H9 (cell line): ENCODE measurements at regions not wholly inside any gene's neighbourhood (a gene's known extent, or its start where the extent isn't known, plus 50 kb on each side); places are given as distances from the start of the nearest gene placed in this dataset.

ENCODE experiments used
- DNase-seq: peaks from one replicate; pipeline ENCODE4 v3.0.0-alpha.2; 2017
- H2AFZ ChIP-seq: one replicate; pipeline ENCODE4 v1.6.1; 2013; ENCODE audit warnings: mild to moderate bottlenecking, low read length, control low read depth, moderate library complexity
- H2AK5ac ChIP-seq: 2 replicates; pipeline ENCODE4 v1.6.1; 2013; ENCODE audit warnings: low read length, control low read depth, mixed read lengths; ENCODE audit not compliant: insufficient read length
- H2BK120ac ChIP-seq: one replicate; pipeline ENCODE4 v1.6.1; 2013; ENCODE audit warnings: low read depth, mild to moderate bottlenecking, low read length, control low read depth, inconsistent platforms; ENCODE audit not compliant: poor library complexity, severe bottlenecking
- H2BK12ac ChIP-seq: 2 replicates; pipeline ENCODE4 v1.6.1; 2013; ENCODE audit warnings: low read length, control low read depth, mixed read lengths, low read depth; ENCODE audit not compliant: insufficient read length
- H2BK15ac ChIP-seq: 2 replicates; pipeline ENCODE4 v1.6.1; 2013; ENCODE audit warnings: low read depth, low read length, control low read depth
- H2BK20ac ChIP-seq: one replicate; pipeline ENCODE4 v1.6.1; 2013; ENCODE audit warnings: low read depth, mild to moderate bottlenecking, low read length, control low read depth, inconsistent platforms; ENCODE audit not compliant: poor library complexity, severe bottlenecking
- H2BK5ac ChIP-seq: 2 replicates; pipeline ENCODE4 v1.6.1; 2013; ENCODE audit warnings: low read length, control low read depth, mixed read lengths; ENCODE audit not compliant: insufficient read length
- H3K14ac ChIP-seq: 2 replicates; pipeline ENCODE4 v1.6.1; 2013; ENCODE audit warnings: low read length, control low read depth; ENCODE audit not compliant: insufficient read depth
- H3K18ac ChIP-seq: 2 replicates; pipeline ENCODE4 v1.6.1; 2013; ENCODE audit warnings: low read depth, mild to moderate bottlenecking, mixed read lengths, low read length, control low read depth; ENCODE audit not compliant: insufficient read length
- H3K23ac ChIP-seq: 2 replicates; pipeline ENCODE4 v1.6.1; 2013; ENCODE audit warnings: low read length, control low read depth, mixed read lengths, low read depth; ENCODE audit not compliant: insufficient read length
- H3K23me2 ChIP-seq: 2 replicates; pipeline ENCODE4 v1.6.1; 2013; ENCODE audit warnings: low read depth, mild to moderate bottlenecking, mixed read lengths, low read length, control low read depth; ENCODE audit not compliant: insufficient read length, poor library complexity, severe bottlenecking
- H3K27ac ChIP-seq: 2 replicates; pipeline ENCODE4 v1.5.1; 2013; ENCODE audit warnings: low read length, control low read depth, mixed read lengths, low read depth; ENCODE audit not compliant: insufficient read length
- H3K27me3 ChIP-seq: 2 replicates; pipeline ENCODE4 v1.6.1; 2013; ENCODE audit warnings: low read length, control low read depth, inconsistent platforms; ENCODE audit not compliant: insufficient read depth
- H3K4ac ChIP-seq: 2 replicates; pipeline ENCODE4 v1.6.1; 2013; ENCODE audit warnings: low read depth, mild to moderate bottlenecking, control low read depth, inconsistent platforms, low read length, moderate library complexity
- H3K4me1 ChIP-seq: 2 replicates; pipeline ENCODE4 v1.6.1; 2013; ENCODE audit warnings: low read length, control low read depth, inconsistent platforms; ENCODE audit not compliant: insufficient read depth
- H3K4me2 ChIP-seq: 2 replicates; pipeline ENCODE4 v1.6.1; 2013; ENCODE audit warnings: low read length, control low read depth, mixed read lengths; ENCODE audit not compliant: insufficient read length, insufficient read depth
- H3K56ac ChIP-seq: 2 replicates; pipeline ENCODE4 v1.6.1; 2013; ENCODE audit warnings: low read depth, mild to moderate bottlenecking, mixed read lengths, low read length, control low read depth; ENCODE audit not compliant: insufficient read length
- H3K79me1 ChIP-seq: 2 replicates; pipeline ENCODE4 v1.6.1; 2013; ENCODE audit warnings: low read depth, mild to moderate bottlenecking, moderate library complexity, low read length, control low read depth, inconsistent platforms; ENCODE audit not compliant: insufficient read depth, poor library complexity, severe bottlenecking
- H3K79me2 ChIP-seq: 2 replicates; pipeline ENCODE4 v1.6.1; 2013; ENCODE audit warnings: low read length, control low read depth, inconsistent platforms; ENCODE audit not compliant: insufficient read depth
- H3K9ac ChIP-seq: 2 replicates; pipeline ENCODE4 v1.6.1; 2013; ENCODE audit warnings: low read length, control low read depth, mixed read lengths; ENCODE audit not compliant: insufficient read length; ENCODE audit errors: extremely low read depth
- H3K9me3 ChIP-seq: one replicate; pipeline ENCODE4 v1.6.1; 2013; ENCODE audit warnings: low read depth, low read length, inconsistent platforms; ENCODE audit not compliant: control insufficient read depth
- H3T11ph ChIP-seq: one replicate; pipeline ENCODE4 v1.6.1; 2013; ENCODE audit warnings: mild to moderate bottlenecking, low read length, control low read depth, inconsistent platforms
- H4K20me1 ChIP-seq: one replicate; pipeline ENCODE4 v1.6.1; 2013; ENCODE audit not compliant: control insufficient read depth, insufficient read length, insufficient read depth
- H4K5ac ChIP-seq: 2 replicates; pipeline ENCODE4 v1.6.1; 2013; ENCODE audit warnings: low read depth, mild to moderate bottlenecking, mixed read lengths, low read length, control low read depth; ENCODE audit not compliant: insufficient read length
- H4K8ac ChIP-seq: replicated peaks from 2 replicates; pipeline ENCODE4 v1.6.1; 2013; ENCODE audit warnings: low read length, control low read depth, mixed read lengths, low read depth; ENCODE audit not compliant: insufficient read length
- H4K91ac ChIP-seq: 2 replicates; pipeline ENCODE4 v1.6.1; 2013; ENCODE audit warnings: low read depth, mild to moderate bottlenecking, moderate library complexity, mixed read lengths, low read length, control low read depth; ENCODE audit not compliant: insufficient read length
- H3K27ac Mint-ChIP-seq, 3 experiments: 2 replicates in 2 of 3; 3 replicates in 1 of 3; pipeline ENCODE4 v1.8.0; 2020 to 2021; ENCODE audit warnings: mixed read lengths in 3 of 3, mild to moderate bottlenecking in 1 of 3, moderate library complexity in 1 of 3
- H3K27me3 Mint-ChIP-seq: 2 replicates; pipeline ENCODE4 v1.8.0; 2021; ENCODE audit warnings: low read depth, mild to moderate bottlenecking, moderate library complexity, mixed read lengths
- H3K36me3 Mint-ChIP-seq, 3 experiments: 2 replicates in 2 of 3; 3 replicates in 1 of 3; pipeline ENCODE4 v1.8.0; 2020 to 2021; ENCODE audit warnings: low read depth in 3 of 3, mixed read lengths in 3 of 3; ENCODE audit not compliant: insufficient read depth in 1 of 3
- H3K4me1 Mint-ChIP-seq, 2 experiments: 2 replicates each; pipeline ENCODE4 v1.8.0; 2020; ENCODE audit warnings: mixed read lengths in 2 of 2
- H3K4me3 Mint-ChIP-seq, 2 experiments: 2 replicates in 1 of 2; 3 replicates in 1 of 2; pipeline ENCODE4 v1.8.0; 2020 to 2021; ENCODE audit warnings: mild to moderate bottlenecking in 2 of 2, mixed read lengths in 2 of 2, moderate library complexity in 1 of 2
- H3K9me3 Mint-ChIP-seq, 2 experiments: 2 replicates in 1 of 2; 3 replicates in 1 of 2; pipeline ENCODE4 v1.8.0; 2020; ENCODE audit warnings: mild to moderate bottlenecking in 2 of 2, mixed read lengths in 2 of 2, moderate library complexity in 1 of 2
- WGBS: extraction: QIAGEN DNeasy Blood & Tissue Kit; methylation state at CpG from one replicate; pipeline ENCODE4 v1.1.7; 2013; ENCODE audit warnings: missing lambda C conversion rate, low lambda C conversion rate, mixed read lengths; ENCODE audit not compliant: insufficient read length; ENCODE audit errors: extremely low coverage; 5-methylcytosine and 5-hydroxymethylcytosine counted together
- TF ChIP-seq, protein P1 (sequence below): fragments of 200-600 bp; sonication (generic); conservative IDR thresholded peaks from 3 replicates; pipeline ENCODE4 v1.8.0; 2021; ENCODE audit warnings: antibody characterized with exemption, mild to moderate bottlenecking

- Histone ChIP-seq H4K8ac (no peak overlapping the region), H2BK5ac (no peak overlapping the region), H3K79me2 (no peaks in the 10 kb centered on the region), H3K4me2 (no peak overlapping the region), H3K56ac (no peak overlapping the region), H3K27me3 (no peaks in the 10 kb centered on the region), H3T11ph (no peak overlapping the region), H3K18ac (no peak overlapping the region), H3K27ac (no peak overlapping the region), H3K23ac (no peak overlapping the region), H4K91ac (no peak overlapping the region), H3K79me1 (no peaks in the 10 kb centered on the region), H2BK20ac (no peak overlapping the region), H2BK12ac (no peak overlapping the region), H2BK15ac (no peak overlapping the region), H3K9ac (no peak overlapping the region), H2BK120ac (no peak overlapping the region), H2AFZ (no peak overlapping the region), H4K20me1 (no peaks in the 10 kb centered on the region), H3K23me2 (no peaks in the 10 kb centered on the region), H4K5ac (no peak overlapping the region), H3K9me3 (no peaks in the 10 kb centered on the region), H3K4ac (no peak overlapping the region), H2AK5ac (no peak overlapping the region), H3K4me1 (no peaks in the 10 kb centered on the region), H3K14ac (no peak overlapping the region)
- Mint-ChIP-seq H3K27ac (no peak overlapping the region; a peak in 1 of 7 replicates), H3K4me3 (no peak overlapping the region), H3K9me3 (no peaks in the 10 kb centered on the region), H3K36me3 (no peaks in the 10 kb centered on the region), H3K27me3 (peaks cover 15% of the 10 kb centered on the region), H3K4me1 (peaks cover 10 to 15% of the 10 kb centered on the region in 2 experiments)
- WGBS = no CpG with 5 or more reads among the region's 3 CpGs
- TF ChIP-seq, protein P1, sequence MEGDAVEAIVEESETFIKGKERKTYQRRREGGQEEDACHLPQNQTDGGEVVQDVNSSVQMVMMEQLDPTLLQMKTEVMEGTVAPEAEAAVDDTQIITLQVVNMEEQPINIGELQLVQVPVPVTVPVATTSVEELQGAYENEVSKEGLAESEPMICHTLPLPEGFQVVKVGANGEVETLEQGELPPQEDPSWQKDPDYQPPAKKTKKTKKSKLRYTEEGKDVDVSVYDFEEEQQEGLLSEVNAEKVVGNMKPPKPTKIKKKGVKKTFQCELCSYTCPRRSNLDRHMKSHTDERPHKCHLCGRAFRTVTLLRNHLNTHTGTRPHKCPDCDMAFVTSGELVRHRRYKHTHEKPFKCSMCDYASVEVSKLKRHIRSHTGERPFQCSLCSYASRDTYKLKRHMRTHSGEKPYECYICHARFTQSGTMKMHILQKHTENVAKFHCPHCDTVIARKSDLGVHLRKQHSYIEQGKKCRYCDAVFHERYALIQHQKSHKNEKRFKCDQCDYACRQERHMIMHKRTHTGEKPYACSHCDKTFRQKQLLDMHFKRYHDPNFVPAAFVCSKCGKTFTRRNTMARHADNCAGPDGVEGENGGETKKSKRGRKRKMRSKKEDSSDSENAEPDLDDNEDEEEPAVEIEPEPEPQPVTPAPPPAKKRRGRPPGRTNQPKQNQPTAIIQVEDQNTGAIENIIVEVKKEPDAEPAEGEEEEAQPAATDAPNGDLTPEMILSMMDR = no peak
- DNase-seq = no peak
Observed at GRCh38 chr2:217049956-217050355, 190.1 kb upstream of the TNP1 start.
